ENCODE measurements at regions not wholly inside any gene's neighbourhood (a gene's known extent, or its start where the extent isn't known, plus 50 kb on each side); places are given as distances from the start of the nearest gene placed in this dataset.
"Not testable (repeated sequence)": the region's sequence is repeated elsewhere in the genome, so short reads cannot be mapped to it uniquely, and the experiment has no call there.

DNA sequence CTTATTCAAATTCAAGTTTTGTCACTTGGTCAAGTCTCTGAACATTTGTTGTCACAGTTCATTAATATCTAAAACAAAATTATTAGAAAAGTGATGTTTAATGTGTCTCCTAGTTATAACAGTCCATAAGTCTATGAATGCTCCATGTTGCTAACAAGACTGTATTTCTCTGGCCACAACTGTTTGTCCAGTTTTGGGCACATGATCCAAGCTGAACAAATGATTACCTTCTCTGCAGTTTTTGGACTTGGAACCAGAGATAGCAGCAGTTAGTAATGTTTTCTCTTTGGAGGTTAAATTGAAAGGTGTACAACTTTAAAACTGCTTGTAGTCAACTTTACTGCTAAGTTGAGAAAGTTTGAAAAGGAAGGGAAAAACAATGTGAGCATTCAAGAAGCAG, 84.7 kb upstream of the NOX4 start:
- TF ChIP-seq, protein P1, sequence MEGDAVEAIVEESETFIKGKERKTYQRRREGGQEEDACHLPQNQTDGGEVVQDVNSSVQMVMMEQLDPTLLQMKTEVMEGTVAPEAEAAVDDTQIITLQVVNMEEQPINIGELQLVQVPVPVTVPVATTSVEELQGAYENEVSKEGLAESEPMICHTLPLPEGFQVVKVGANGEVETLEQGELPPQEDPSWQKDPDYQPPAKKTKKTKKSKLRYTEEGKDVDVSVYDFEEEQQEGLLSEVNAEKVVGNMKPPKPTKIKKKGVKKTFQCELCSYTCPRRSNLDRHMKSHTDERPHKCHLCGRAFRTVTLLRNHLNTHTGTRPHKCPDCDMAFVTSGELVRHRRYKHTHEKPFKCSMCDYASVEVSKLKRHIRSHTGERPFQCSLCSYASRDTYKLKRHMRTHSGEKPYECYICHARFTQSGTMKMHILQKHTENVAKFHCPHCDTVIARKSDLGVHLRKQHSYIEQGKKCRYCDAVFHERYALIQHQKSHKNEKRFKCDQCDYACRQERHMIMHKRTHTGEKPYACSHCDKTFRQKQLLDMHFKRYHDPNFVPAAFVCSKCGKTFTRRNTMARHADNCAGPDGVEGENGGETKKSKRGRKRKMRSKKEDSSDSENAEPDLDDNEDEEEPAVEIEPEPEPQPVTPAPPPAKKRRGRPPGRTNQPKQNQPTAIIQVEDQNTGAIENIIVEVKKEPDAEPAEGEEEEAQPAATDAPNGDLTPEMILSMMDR (IDR thresholded peaks at IDR 0.05): not testable (repeated sequence)
- TF ChIP-seq POLR2AphosphoS5, TCF7L2 (IDR thresholded peaks at IDR 0.05; ENCODE audit: low read depth, low read length): not testable (repeated sequence)
- TF ChIP-seq, protein P2, sequence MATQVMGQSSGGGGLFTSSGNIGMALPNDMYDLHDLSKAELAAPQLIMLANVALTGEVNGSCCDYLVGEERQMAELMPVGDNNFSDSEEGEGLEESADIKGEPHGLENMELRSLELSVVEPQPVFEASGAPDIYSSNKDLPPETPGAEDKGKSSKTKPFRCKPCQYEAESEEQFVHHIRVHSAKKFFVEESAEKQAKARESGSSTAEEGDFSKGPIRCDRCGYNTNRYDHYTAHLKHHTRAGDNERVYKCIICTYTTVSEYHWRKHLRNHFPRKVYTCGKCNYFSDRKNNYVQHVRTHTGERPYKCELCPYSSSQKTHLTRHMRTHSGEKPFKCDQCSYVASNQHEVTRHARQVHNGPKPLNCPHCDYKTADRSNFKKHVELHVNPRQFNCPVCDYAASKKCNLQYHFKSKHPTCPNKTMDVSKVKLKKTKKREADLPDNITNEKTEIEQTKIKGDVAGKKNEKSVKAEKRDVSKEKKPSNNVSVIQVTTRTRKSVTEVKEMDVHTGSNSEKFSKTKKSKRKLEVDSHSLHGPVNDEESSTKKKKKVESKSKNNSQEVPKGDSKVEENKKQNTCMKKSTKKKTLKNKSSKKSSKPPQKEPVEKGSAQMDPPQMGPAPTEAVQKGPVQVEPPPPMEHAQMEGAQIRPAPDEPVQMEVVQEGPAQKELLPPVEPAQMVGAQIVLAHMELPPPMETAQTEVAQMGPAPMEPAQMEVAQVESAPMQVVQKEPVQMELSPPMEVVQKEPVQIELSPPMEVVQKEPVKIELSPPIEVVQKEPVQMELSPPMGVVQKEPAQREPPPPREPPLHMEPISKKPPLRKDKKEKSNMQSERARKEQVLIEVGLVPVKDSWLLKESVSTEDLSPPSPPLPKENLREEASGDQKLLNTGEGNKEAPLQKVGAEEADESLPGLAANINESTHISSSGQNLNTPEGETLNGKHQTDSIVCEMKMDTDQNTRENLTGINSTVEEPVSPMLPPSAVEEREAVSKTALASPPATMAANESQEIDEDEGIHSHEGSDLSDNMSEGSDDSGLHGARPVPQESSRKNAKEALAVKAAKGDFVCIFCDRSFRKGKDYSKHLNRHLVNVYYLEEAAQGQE (IDR thresholded peaks at IDR 0.05; ENCODE audit: insufficient read depth in 1 of 2, low read depth in 2 of 2, low read length in 1 of 2): not testable (repeated sequence)

Data from Panc1 (cell line).